ENCODE measurements at regions not wholly inside any gene's neighbourhood (a gene's known extent, or its start where the extent isn't known, plus 50 kb on each side); places are given as distances from the start of the nearest gene placed in this dataset.

- no peak for TF ChIP-seq CTCF (IDR thresholded peaks at IDR 0.05)
- Mint-ChIP-seq H3K4me1 (ENCODE audit: unreplicated experiment) (peaks cover 23% of the 10 kb centered on the region), H3K27ac (ENCODE audit: unreplicated experiment) (no peak overlapping the region), H3K9me3 (ENCODE audit: unreplicated experiment) (no peaks in the 10 kb centered on the region), H3K36me3 (ENCODE audit: unreplicated experiment) (no peaks in the 10 kb centered on the region), H3K27me3 (ENCODE audit: unreplicated experiment) (no peaks in the 10 kb centered on the region), H3K4me3 (ENCODE audit: unreplicated experiment) (no peak overlapping the region)
- no peak for DNase-seq (ENCODE audit: extremely low spot score, unreplicated experiment)
These were observed 156.6 kb downstream of the IRS2 start for GRCh38 chr13:109629737-109630136.

GRCh38 chr13:109628251-109628699 lies 158.1 kb downstream of the IRS2 start:
- no peaks in the 10 kb centered on the region for H3K36me3 Mint-ChIP-seq (ENCODE audit: unreplicated experiment)
- DNase-seq (ENCODE audit: extremely low spot score, unreplicated experiment) = no peak
- H3K4me1 Mint-ChIP-seq (ENCODE audit: unreplicated experiment) = peaks cover 23% of the 10 kb centered on the region
- no peak overlapping the region for H3K27ac Mint-ChIP-seq (ENCODE audit: unreplicated experiment)
- TF ChIP-seq CTCF (IDR thresholded peaks at IDR 0.05) = no peak
- H3K9me3 Mint-ChIP-seq (ENCODE audit: unreplicated experiment) = no peaks in the 10 kb centered on the region
- H3K4me3 Mint-ChIP-seq (ENCODE audit: unreplicated experiment) = no peak overlapping the region
- no peaks in the 10 kb centered on the region for H3K27me3 Mint-ChIP-seq (ENCODE audit: unreplicated experiment)

GRCh38 chr13:109627649-109628048 lies 158.7 kb downstream of the IRS2 start:
- H3K4me1 Mint-ChIP-seq (ENCODE audit: unreplicated experiment) = peaks cover 20% of the 10 kb centered on the region
- H3K4me3 Mint-ChIP-seq (ENCODE audit: unreplicated experiment) = no peak overlapping the region
- no peaks in the 10 kb centered on the region for H3K9me3 Mint-ChIP-seq (ENCODE audit: unreplicated experiment)
- H3K27me3 Mint-ChIP-seq (ENCODE audit: unreplicated experiment) = no peaks in the 10 kb centered on the region
- no peaks in the 10 kb centered on the region for H3K36me3 Mint-ChIP-seq (ENCODE audit: unreplicated experiment)
- DNase-seq (ENCODE audit: extremely low spot score, unreplicated experiment) = no peak
- H3K27ac Mint-ChIP-seq (ENCODE audit: unreplicated experiment) = no peak overlapping the region
- no peak for TF ChIP-seq CTCF (IDR thresholded peaks at IDR 0.05)

DNA sequence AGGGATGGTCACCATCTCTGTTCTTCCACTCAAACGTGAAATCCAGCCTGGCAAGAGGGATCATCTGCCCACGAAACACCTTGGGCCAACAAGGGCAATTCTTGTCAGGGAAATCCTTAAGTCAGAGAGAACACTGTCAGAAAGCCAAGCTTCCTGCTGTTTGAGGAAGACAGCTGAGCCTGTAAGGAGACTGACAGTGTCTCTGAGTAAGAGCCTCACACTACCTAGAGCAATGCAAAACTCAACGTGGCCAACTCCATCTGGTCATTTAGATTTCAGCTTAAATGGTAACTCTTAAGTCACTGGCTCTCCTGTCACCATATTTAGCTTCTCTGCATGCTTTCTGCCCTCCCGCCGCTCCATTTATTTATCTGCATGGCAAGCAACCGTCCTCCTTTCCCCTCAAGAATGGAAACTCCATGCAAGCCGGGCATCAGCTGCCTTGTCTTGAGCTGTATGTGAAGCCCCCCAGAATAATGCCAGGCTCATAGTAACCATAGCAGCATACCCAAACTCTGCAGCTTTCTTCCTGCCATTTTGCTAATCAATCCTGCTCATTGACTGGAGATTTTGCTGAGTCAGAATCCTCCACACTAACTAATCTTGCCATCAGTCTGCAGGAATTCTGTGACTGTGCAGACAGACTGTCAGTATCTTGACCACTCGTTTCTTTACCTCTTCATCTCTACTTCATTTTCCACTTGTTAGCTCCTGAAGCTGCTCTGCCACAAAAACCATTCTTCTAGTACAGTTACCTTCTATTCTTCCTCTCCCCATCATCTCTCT lies 159.8 kb downstream of the IRS2 start:
- H3K4me3 Mint-ChIP-seq (ENCODE audit: unreplicated experiment) = no peak overlapping the region

More for the DNA sequence above, 159.8 kb downstream of the IRS2 start:
- Mint-ChIP-seq H3K36me3 (ENCODE audit: unreplicated experiment) (no peaks in the 10 kb centered on the region), H3K27ac (ENCODE audit: unreplicated experiment) (peak overlapping the region; percentile 7), H3K4me1 (ENCODE audit: unreplicated experiment) (peaks cover 12% of the 10 kb centered on the region), H3K9me3 (ENCODE audit: unreplicated experiment) (no peaks in the 10 kb centered on the region), H3K27me3 (ENCODE audit: unreplicated experiment) (no peaks in the 10 kb centered on the region)
- TF ChIP-seq CTCF (IDR thresholded peaks at IDR 0.05) = no peak
- DNase-seq (ENCODE audit: extremely low spot score, unreplicated experiment) = no peak
